GM23338 (cell line): ENCODE measurements at regions not wholly inside any gene's neighbourhood (a gene's known extent, or its start where the extent isn't known, plus 50 kb on each side); places are given as distances from the start of the nearest gene placed in this dataset.

Source experiments
- ATAC-seq: fragments of 200-7000 bp; cut with Tn5 transposase; 3 replicates; pipeline ENCODE4 v1.9.1; 2020
- DNase-seq: peaks from one replicate; pipeline ENCODE4 v3.0.0-alpha.2; 2015; ENCODE audit warnings: low spot score
- H2AFZ ChIP-seq: fragments of 200-600 bp; sonication (generic); 2 replicates; pipeline ENCODE4 v1.8.0; 2016; ENCODE audit warnings: antibody characterized with exemption, mild to moderate bottlenecking, moderate library complexity
- H3F3A ChIP-seq: fragments of 200-600 bp; sonication (generic); replicated peaks from 2 replicates; pipeline ENCODE4 v1.8.0; 2017; ENCODE audit warnings: antibody characterized with exemption, mixed run types, low read depth
- H3K27ac ChIP-seq: fragments of 200-600 bp; sonication (generic); 2 replicates; pipeline ENCODE4 v1.6.1; 2016; ENCODE audit warnings: low read depth
- H3K27me3 ChIP-seq: fragments of 200-600 bp; sonication (generic); 2 replicates; pipeline ENCODE4 v1.8.0; 2016; ENCODE audit warnings: mild to moderate bottlenecking, mixed run types, moderate library complexity; ENCODE audit not compliant: insufficient read depth
- H3K36me3 ChIP-seq: fragments of 200-600 bp; sonication (generic); 2 replicates; pipeline ENCODE4 v1.8.0; 2016; ENCODE audit warnings: mild to moderate bottlenecking; ENCODE audit not compliant: insufficient read depth
- H3K4me1 ChIP-seq: fragments of 200-600 bp; sonication (generic); 2 replicates; pipeline ENCODE4 v1.8.0; 2016; ENCODE audit warnings: mild to moderate bottlenecking, moderate library complexity; ENCODE audit not compliant: insufficient read depth
- H3K4me2 ChIP-seq: fragments of 200-600 bp; sonication (generic); 2 replicates; pipeline ENCODE4 v1.7.1; 2017; ENCODE audit warnings: mixed run types
- H3K4me3 ChIP-seq: fragments of 200-600 bp; sonication (generic); 2 replicates; pipeline ENCODE4 v1.6.1; 2016; ENCODE audit warnings: mixed run types
- H3K79me2 ChIP-seq: fragments of 200-600 bp; sonication (generic); replicated peaks from 2 replicates; pipeline ENCODE4 v1.8.0; 2017; ENCODE audit warnings: mild to moderate bottlenecking; ENCODE audit not compliant: insufficient read depth
- H3K9me2 ChIP-seq: fragments of 200-600 bp; sonication (generic); 2 replicates; pipeline ENCODE4 v1.8.0; 2017; ENCODE audit not compliant: insufficient read depth
- H4K20me1 ChIP-seq: fragments of 200-600 bp; sonication (generic); replicated peaks from 2 replicates; pipeline ENCODE4 v1.8.0; 2017; ENCODE audit warnings: mild to moderate bottlenecking; ENCODE audit not compliant: insufficient read depth
- H3K27ac Mint-ChIP-seq: 2 replicates; pipeline ENCODE4 v1.8.0; 2020; ENCODE audit warnings: inconsistent platforms, mild to moderate bottlenecking, moderate library complexity, mixed read lengths
- H3K27me3 Mint-ChIP-seq: 3 replicates; pipeline ENCODE4 v1.8.0; 2022; ENCODE audit warnings: low read depth, mild to moderate bottlenecking, moderate library complexity, mixed read lengths, inconsistent platforms; ENCODE audit not compliant: insufficient read depth, poor library complexity
- H3K36me3 Mint-ChIP-seq: 3 replicates; pipeline ENCODE4 v1.8.0; 2021; ENCODE audit warnings: low read depth, mild to moderate bottlenecking, inconsistent platforms, moderate library complexity, mixed read lengths
- H3K4me1 Mint-ChIP-seq: 3 replicates; pipeline ENCODE4 v1.8.0; 2020; ENCODE audit warnings: mild to moderate bottlenecking, inconsistent platforms, mixed read lengths
- H3K4me3 Mint-ChIP-seq: 3 replicates; pipeline ENCODE4 v1.8.0; 2021; ENCODE audit warnings: moderate library complexity, mild to moderate bottlenecking, inconsistent platforms, mixed read lengths
- H3K9me3 Mint-ChIP-seq: 3 replicates; pipeline ENCODE4 v1.8.0; 2020; ENCODE audit warnings: moderate library complexity, mild to moderate bottlenecking, inconsistent platforms, mixed read lengths
- EZH2phosphoT487 ChIP-seq: fragments of 200-600 bp; sonication (generic); IDR thresholded peaks from one replicate; pipeline ENCODE4 v1.8.1; 2018; ENCODE audit warnings: antibody characterized with exemption; ENCODE audit not compliant: unreplicated experiment
- JUNB ChIP-seq: IDR thresholded peaks from one replicate; pipeline ENCODE4 v1.6.1; 2016; ENCODE audit warnings: antibody characterized with exemption; ENCODE audit not compliant: unreplicated experiment
- NANOG ChIP-seq: IDR thresholded peaks from 2 replicates; pipeline ENCODE4 v1.6.1; 2016; ENCODE audit warnings: antibody characterized with exemption, borderline replicate concordance
- POLR2AphosphoS5 ChIP-seq: IDR thresholded peaks from 2 replicates; pipeline ENCODE4 v1.6.1; 2016; ENCODE audit warnings: antibody characterized with exemption, low read depth
- TF ChIP-seq, protein P1 (sequence below): IDR thresholded peaks from 2 replicates; pipeline ENCODE4 v1.6.1; 2016; ENCODE audit warnings: antibody characterized with exemption
- TF ChIP-seq, protein P2 (sequence below): fragments of 250-450 bp; sonication (Bioruptor Pico); IDR thresholded peaks from 2 replicates; pipeline ENCODE4 v1.5.0; 2020; ENCODE audit warnings: mild to moderate bottlenecking, moderate library complexity
- TF ChIP-seq, protein P3 (sequence below), 2 experiments: fragments of 200-600 bp in 1 of 2; sonication (generic) in 1 of 2; conservative IDR thresholded peaks; 2 replicates each; pipeline versions ENCODE4 v1.5.1 to v1.6.1; 2016 to 2017; ENCODE audit warnings: antibody characterized with exemption in 2 of 2, low read depth in 2 of 2, mild to moderate bottlenecking in 2 of 2, moderate library complexity in 1 of 2
- TF ChIP-seq, protein P4 (sequence below): IDR thresholded peaks from one replicate; pipeline ENCODE4 v1.6.1; 2018; ENCODE audit warnings: antibody characterized with exemption; ENCODE audit not compliant: unreplicated experiment

DNA sequence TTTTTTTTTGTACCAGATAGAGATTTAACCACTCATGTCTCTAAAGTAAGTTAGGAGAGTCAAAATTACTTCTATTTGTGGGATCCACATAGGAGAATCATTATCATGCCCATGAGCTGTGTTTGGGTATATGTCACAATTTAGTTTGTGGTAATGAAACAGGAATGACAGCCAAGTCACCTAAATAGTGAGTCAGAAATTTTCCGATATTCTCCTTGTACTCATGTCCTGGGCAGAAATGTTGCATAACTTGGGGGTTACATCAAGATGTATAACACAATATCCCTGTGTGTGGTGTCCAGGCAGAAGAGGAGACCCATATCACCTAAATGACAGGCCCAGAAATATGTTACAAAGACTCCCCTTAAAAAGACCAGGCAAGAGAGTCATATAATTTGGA, 1181.4 kb upstream of the AMELY start:
- Histone ChIP-seq H3K79me2 (no peaks in the 10 kb centered on the region), H3F3A (no peaks in the 10 kb centered on the region), H3K4me1 (no peaks in the 10 kb centered on the region), H3K27me3 (no peaks in the 10 kb centered on the region), H3K27ac (no peak overlapping the region), H3K9me2 (no peaks in the 10 kb centered on the region), H3K4me2 (no peak overlapping the region), H3K4me3 (no peak overlapping the region), H4K20me1 (no peaks in the 10 kb centered on the region), H2AFZ (no peak overlapping the region), H3K36me3 (no peaks in the 10 kb centered on the region)
- H3K9me3 Mint-ChIP-seq = peaks cover 3% of the 10 kb centered on the region; the same call in 2 of the 3 replicates
- no peak for TF ChIP-seq JUNB
- TF ChIP-seq EZH2phosphoT487 = no peak
- TF ChIP-seq NANOG = no peak
- TF ChIP-seq, protein P1, sequence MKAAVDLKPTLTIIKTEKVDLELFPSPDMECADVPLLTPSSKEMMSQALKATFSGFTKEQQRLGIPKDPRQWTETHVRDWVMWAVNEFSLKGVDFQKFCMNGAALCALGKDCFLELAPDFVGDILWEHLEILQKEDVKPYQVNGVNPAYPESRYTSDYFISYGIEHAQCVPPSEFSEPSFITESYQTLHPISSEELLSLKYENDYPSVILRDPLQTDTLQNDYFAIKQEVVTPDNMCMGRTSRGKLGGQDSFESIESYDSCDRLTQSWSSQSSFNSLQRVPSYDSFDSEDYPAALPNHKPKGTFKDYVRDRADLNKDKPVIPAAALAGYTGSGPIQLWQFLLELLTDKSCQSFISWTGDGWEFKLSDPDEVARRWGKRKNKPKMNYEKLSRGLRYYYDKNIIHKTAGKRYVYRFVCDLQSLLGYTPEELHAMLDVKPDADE = no peak
- TF ChIP-seq, protein P2, sequence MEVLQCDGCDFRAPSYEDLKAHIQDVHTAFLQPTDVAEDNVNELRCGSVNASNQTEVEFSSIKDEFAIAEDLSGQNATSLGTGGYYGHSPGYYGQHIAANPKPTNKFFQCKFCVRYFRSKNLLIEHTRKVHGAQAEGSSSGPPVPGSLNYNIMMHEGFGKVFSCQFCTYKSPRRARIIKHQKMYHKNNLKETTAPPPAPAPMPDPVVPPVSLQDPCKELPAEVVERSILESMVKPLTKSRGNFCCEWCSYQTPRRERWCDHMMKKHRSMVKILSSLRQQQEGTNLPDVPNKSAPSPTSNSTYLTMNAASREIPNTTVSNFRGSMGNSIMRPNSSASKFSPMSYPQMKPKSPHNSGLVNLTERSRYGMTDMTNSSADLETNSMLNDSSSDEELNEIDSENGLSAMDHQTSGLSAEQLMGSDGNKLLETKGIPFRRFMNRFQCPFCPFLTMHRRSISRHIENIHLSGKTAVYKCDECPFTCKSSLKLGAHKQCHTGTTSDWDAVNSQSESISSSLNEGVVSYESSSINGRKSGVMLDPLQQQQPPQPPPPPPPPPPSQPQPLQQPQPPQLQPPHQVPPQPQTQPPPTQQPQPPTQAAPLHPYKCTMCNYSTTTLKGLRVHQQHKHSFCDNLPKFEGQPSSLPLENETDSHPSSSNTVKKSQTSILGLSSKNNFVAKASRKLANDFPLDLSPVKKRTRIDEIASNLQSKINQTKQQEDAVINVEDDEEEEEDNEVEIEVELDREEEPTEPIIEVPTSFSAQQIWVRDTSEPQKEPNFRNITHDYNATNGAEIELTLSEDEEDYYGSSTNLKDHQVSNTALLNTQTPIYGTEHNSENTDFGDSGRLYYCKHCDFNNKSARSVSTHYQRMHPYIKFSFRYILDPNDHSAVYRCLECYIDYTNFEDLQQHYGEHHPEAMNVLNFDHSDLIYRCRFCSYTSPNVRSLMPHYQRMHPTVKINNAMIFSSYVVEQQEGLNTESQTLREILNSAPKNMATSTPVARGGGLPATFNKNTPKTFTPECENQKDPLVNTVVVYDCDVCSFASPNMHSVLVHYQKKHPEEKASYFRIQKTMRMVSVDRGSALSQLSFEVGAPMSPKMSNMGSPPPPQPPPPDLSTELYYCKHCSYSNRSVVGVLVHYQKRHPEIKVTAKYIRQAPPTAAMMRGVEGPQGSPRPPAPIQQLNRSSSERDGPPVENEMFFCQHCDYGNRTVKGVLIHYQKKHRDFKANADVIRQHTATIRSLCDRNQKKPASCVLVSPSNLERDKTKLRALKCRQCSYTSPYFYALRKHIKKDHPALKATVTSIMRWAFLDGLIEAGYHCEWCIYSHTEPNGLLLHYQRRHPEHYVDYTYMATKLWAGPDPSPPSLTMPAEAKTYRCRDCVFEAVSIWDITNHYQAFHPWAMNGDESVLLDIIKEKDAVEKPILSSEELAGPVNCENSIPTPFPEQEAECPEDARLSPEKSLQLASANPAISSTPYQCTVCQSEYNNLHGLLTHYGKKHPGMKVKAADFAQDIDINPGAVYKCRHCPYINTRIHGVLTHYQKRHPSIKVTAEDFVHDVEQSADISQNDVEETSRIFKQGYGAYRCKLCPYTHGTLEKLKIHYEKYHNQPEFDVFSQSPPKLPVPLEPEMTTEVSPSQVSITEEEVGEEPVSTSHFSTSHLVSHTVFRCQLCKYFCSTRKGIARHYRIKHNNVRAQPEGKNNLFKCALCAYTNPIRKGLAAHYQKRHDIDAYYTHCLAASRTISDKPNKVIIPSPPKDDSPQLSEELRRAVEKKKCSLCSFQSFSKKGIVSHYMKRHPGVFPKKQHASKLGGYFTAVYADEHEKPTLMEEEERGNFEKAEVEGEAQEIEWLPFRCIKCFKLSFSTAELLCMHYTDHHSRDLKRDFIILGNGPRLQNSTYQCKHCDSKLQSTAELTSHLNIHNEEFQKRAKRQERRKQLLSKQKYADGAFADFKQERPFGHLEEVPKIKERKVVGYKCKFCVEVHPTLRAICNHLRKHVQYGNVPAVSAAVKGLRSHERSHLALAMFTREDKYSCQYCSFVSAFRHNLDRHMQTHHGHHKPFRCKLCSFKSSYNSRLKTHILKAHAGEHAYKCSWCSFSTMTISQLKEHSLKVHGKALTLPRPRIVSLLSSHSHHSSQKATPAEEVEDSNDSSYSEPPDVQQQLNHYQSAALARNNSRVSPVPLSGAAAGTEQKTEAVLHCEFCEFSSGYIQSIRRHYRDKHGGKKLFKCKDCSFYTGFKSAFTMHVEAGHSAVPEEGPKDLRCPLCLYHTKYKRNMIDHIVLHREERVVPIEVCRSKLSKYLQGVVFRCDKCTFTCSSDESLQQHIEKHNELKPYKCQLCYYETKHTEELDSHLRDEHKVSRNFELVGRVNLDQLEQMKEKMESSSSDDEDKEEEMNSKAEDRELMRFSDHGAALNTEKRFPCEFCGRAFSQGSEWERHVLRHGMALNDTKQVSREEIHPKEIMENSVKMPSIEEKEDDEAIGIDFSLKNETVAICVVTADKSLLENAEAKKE (CRISPR knock-in tag) = no peak
- TF ChIP-seq POLR2AphosphoS5 = no peak
- TF ChIP-seq, protein P3, sequence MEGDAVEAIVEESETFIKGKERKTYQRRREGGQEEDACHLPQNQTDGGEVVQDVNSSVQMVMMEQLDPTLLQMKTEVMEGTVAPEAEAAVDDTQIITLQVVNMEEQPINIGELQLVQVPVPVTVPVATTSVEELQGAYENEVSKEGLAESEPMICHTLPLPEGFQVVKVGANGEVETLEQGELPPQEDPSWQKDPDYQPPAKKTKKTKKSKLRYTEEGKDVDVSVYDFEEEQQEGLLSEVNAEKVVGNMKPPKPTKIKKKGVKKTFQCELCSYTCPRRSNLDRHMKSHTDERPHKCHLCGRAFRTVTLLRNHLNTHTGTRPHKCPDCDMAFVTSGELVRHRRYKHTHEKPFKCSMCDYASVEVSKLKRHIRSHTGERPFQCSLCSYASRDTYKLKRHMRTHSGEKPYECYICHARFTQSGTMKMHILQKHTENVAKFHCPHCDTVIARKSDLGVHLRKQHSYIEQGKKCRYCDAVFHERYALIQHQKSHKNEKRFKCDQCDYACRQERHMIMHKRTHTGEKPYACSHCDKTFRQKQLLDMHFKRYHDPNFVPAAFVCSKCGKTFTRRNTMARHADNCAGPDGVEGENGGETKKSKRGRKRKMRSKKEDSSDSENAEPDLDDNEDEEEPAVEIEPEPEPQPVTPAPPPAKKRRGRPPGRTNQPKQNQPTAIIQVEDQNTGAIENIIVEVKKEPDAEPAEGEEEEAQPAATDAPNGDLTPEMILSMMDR (conservative IDR thresholded peaks at IDR 0.05; ENCODE audit: low read depth in 2 of 2) = no peak
- TF ChIP-seq, protein P4, sequence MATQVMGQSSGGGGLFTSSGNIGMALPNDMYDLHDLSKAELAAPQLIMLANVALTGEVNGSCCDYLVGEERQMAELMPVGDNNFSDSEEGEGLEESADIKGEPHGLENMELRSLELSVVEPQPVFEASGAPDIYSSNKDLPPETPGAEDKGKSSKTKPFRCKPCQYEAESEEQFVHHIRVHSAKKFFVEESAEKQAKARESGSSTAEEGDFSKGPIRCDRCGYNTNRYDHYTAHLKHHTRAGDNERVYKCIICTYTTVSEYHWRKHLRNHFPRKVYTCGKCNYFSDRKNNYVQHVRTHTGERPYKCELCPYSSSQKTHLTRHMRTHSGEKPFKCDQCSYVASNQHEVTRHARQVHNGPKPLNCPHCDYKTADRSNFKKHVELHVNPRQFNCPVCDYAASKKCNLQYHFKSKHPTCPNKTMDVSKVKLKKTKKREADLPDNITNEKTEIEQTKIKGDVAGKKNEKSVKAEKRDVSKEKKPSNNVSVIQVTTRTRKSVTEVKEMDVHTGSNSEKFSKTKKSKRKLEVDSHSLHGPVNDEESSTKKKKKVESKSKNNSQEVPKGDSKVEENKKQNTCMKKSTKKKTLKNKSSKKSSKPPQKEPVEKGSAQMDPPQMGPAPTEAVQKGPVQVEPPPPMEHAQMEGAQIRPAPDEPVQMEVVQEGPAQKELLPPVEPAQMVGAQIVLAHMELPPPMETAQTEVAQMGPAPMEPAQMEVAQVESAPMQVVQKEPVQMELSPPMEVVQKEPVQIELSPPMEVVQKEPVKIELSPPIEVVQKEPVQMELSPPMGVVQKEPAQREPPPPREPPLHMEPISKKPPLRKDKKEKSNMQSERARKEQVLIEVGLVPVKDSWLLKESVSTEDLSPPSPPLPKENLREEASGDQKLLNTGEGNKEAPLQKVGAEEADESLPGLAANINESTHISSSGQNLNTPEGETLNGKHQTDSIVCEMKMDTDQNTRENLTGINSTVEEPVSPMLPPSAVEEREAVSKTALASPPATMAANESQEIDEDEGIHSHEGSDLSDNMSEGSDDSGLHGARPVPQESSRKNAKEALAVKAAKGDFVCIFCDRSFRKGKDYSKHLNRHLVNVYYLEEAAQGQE = no peak
- ATAC-seq (no peak), DNase-seq (no peak)
- no peaks in the 10 kb centered on the region for H3K36me3 Mint-ChIP-seq
- no peak overlapping the region for H3K4me3 Mint-ChIP-seq
- H3K4me1 Mint-ChIP-seq = no peaks in the 10 kb centered on the region
- no peaks in the 10 kb centered on the region for H3K27me3 Mint-ChIP-seq
- no peak overlapping the region for H3K27ac Mint-ChIP-seq
